GM21528 (cell line): ENCODE measurements at regions not wholly inside any gene's neighbourhood (a gene's known extent, or its start where the extent isn't known, plus 50 kb on each side); places are given as distances from the start of the nearest gene placed in this dataset.
A peak's percentile ranks its signal among the peaks of the same experiment; 100 is the strongest.
"Not testable (repeated sequence)": the region's sequence is repeated elsewhere in the genome, so short reads cannot be mapped to it uniquely, and the experiment has no call there.

Source experiments
- ATAC-seq: cut with Tn5 transposase; IDR thresholded peaks from one replicate; pipeline ENCODE4 v1.9.1; 2021; ENCODE audit warnings: mild to moderate bottlenecking, moderate library complexity; ENCODE audit not compliant: unreplicated experiment, low FRiP score

GRCh38 chr12:127106697-127107096 lies 1160.3 kb upstream of the TMEM132C start:
- ATAC-seq: no peak

GRCh38 chr12:127107744-127108143 lies 1159.2 kb upstream of the TMEM132C start:
- no peak for ATAC-seq

- ATAC-seq: peak; percentile 86
These were observed 1158.4 kb upstream of the TMEM132C start for GRCh38 chr12:127108360-127109215.

GRCh38 chr12:127113945-127114344 lies 1153.0 kb upstream of the TMEM132C start:
- no peak for ATAC-seq

- ATAC-seq: no peak
These were observed 1151.4 kb upstream of the TMEM132C start for GRCh38 chr12:127115468-127116035.

- no peak for ATAC-seq
These were observed 1148.7 kb upstream of the TMEM132C start for GRCh38 chr12:127118251-127118650.

- no peak for ATAC-seq
These were observed 1147.3 kb upstream of the TMEM132C start for GRCh38 chr12:127119600-127120140.

- ATAC-seq: no peak
These were observed 1146.1 kb upstream of the TMEM132C start for GRCh38 chr12:127120851-127121250.

- no peak for ATAC-seq
These were observed 1145.4 kb upstream of the TMEM132C start for GRCh38 chr12:127121494-127122084.

GRCh38 chr12:127125607-127126259 lies 1141.2 kb upstream of the TMEM132C start:
- peak; percentile 87 for ATAC-seq

- peak; percentile 20 for ATAC-seq
These were observed 1140.7 kb upstream of the TMEM132C start for GRCh38 chr12:127126260-127126628.

- no peak for ATAC-seq
These were observed 1139.1 kb upstream of the TMEM132C start for GRCh38 chr12:127127897-127128296.

GRCh38 chr12:127130506-127131124 lies 1136.4 kb upstream of the TMEM132C start:
- ATAC-seq: no peak

GRCh38 chr12:127133675-127134335 lies 1133.2 kb upstream of the TMEM132C start:
- no peak for ATAC-seq

GRCh38 chr12:127140864-127141484 lies 1126.0 kb upstream of the TMEM132C start:
- not testable (repeated sequence) for ATAC-seq

GRCh38 chr12:127143020-127143419 lies 1124.0 kb upstream of the TMEM132C start:
- ATAC-seq: no peak

GRCh38 chr12:127144770-127145169 lies 1122.2 kb upstream of the TMEM132C start:
- no peak for ATAC-seq

- ATAC-seq: no peak
These were observed 1121.6 kb upstream of the TMEM132C start for GRCh38 chr12:127145241-127145928.
